GM23338 (cell line): ENCODE measurements at regions not wholly inside any gene's neighbourhood (a gene's known extent, or its start where the extent isn't known, plus 50 kb on each side); places are given as distances from the start of the nearest gene placed in this dataset.

Source experiments
- ATAC-seq: fragments of 200-7000 bp; cut with Tn5 transposase; 3 replicates; pipeline ENCODE4 v1.9.1; 2020
- DNase-seq: peaks from one replicate; pipeline ENCODE4 v3.0.0-alpha.2; 2015; ENCODE audit warnings: low spot score
- H2AFZ ChIP-seq: fragments of 200-600 bp; sonication (generic); 2 replicates; pipeline ENCODE4 v1.8.0; 2016; ENCODE audit warnings: antibody characterized with exemption, mild to moderate bottlenecking, moderate library complexity
- H3F3A ChIP-seq: fragments of 200-600 bp; sonication (generic); replicated peaks from 2 replicates; pipeline ENCODE4 v1.8.0; 2017; ENCODE audit warnings: antibody characterized with exemption, mixed run types, low read depth
- H3K27ac ChIP-seq: fragments of 200-600 bp; sonication (generic); 2 replicates; pipeline ENCODE4 v1.6.1; 2016; ENCODE audit warnings: low read depth
- H3K27me3 ChIP-seq: fragments of 200-600 bp; sonication (generic); 2 replicates; pipeline ENCODE4 v1.8.0; 2016; ENCODE audit warnings: mild to moderate bottlenecking, mixed run types, moderate library complexity; ENCODE audit not compliant: insufficient read depth
- H3K36me3 ChIP-seq: fragments of 200-600 bp; sonication (generic); 2 replicates; pipeline ENCODE4 v1.8.0; 2016; ENCODE audit warnings: mild to moderate bottlenecking; ENCODE audit not compliant: insufficient read depth
- H3K4me1 ChIP-seq: fragments of 200-600 bp; sonication (generic); 2 replicates; pipeline ENCODE4 v1.8.0; 2016; ENCODE audit warnings: mild to moderate bottlenecking, moderate library complexity; ENCODE audit not compliant: insufficient read depth
- H3K4me2 ChIP-seq: fragments of 200-600 bp; sonication (generic); 2 replicates; pipeline ENCODE4 v1.7.1; 2017; ENCODE audit warnings: mixed run types
- H3K4me3 ChIP-seq: fragments of 200-600 bp; sonication (generic); 2 replicates; pipeline ENCODE4 v1.6.1; 2016; ENCODE audit warnings: mixed run types
- H3K79me2 ChIP-seq: fragments of 200-600 bp; sonication (generic); replicated peaks from 2 replicates; pipeline ENCODE4 v1.8.0; 2017; ENCODE audit warnings: mild to moderate bottlenecking; ENCODE audit not compliant: insufficient read depth
- H3K9me2 ChIP-seq: fragments of 200-600 bp; sonication (generic); 2 replicates; pipeline ENCODE4 v1.8.0; 2017; ENCODE audit not compliant: insufficient read depth
- H4K20me1 ChIP-seq: fragments of 200-600 bp; sonication (generic); replicated peaks from 2 replicates; pipeline ENCODE4 v1.8.0; 2017; ENCODE audit warnings: mild to moderate bottlenecking; ENCODE audit not compliant: insufficient read depth
- H3K27ac Mint-ChIP-seq: 2 replicates; pipeline ENCODE4 v1.8.0; 2020; ENCODE audit warnings: inconsistent platforms, mild to moderate bottlenecking, moderate library complexity, mixed read lengths
- H3K27me3 Mint-ChIP-seq: 3 replicates; pipeline ENCODE4 v1.8.0; 2022; ENCODE audit warnings: low read depth, mild to moderate bottlenecking, moderate library complexity, mixed read lengths, inconsistent platforms; ENCODE audit not compliant: insufficient read depth, poor library complexity
- H3K36me3 Mint-ChIP-seq: 3 replicates; pipeline ENCODE4 v1.8.0; 2021; ENCODE audit warnings: low read depth, mild to moderate bottlenecking, inconsistent platforms, moderate library complexity, mixed read lengths
- H3K4me1 Mint-ChIP-seq: 3 replicates; pipeline ENCODE4 v1.8.0; 2020; ENCODE audit warnings: mild to moderate bottlenecking, inconsistent platforms, mixed read lengths
- H3K4me3 Mint-ChIP-seq: 3 replicates; pipeline ENCODE4 v1.8.0; 2021; ENCODE audit warnings: moderate library complexity, mild to moderate bottlenecking, inconsistent platforms, mixed read lengths
- H3K9me3 Mint-ChIP-seq: 3 replicates; pipeline ENCODE4 v1.8.0; 2020; ENCODE audit warnings: moderate library complexity, mild to moderate bottlenecking, inconsistent platforms, mixed read lengths
- JUNB ChIP-seq: IDR thresholded peaks from one replicate; pipeline ENCODE4 v1.6.1; 2016; ENCODE audit warnings: antibody characterized with exemption; ENCODE audit not compliant: unreplicated experiment
- NANOG ChIP-seq: IDR thresholded peaks from 2 replicates; pipeline ENCODE4 v1.6.1; 2016; ENCODE audit warnings: antibody characterized with exemption, borderline replicate concordance
- POLR2AphosphoS5 ChIP-seq: IDR thresholded peaks from 2 replicates; pipeline ENCODE4 v1.6.1; 2016; ENCODE audit warnings: antibody characterized with exemption, low read depth
- STAT1 ChIP-seq: IDR thresholded peaks from one replicate; pipeline ENCODE4 v1.6.1; 2016; ENCODE audit warnings: antibody characterized with exemption; ENCODE audit not compliant: unreplicated experiment
- ZNF114 ChIP-seq: fragments of 250-450 bp; sonication (Bioruptor Pico); IDR thresholded peaks from 2 replicates; pipeline ENCODE4 v1.5.0; 2020; ENCODE audit warnings: mild to moderate bottlenecking, moderate library complexity
- TF ChIP-seq, protein P1 (sequence below), 2 experiments: fragments of 200-600 bp in 1 of 2; sonication (generic) in 1 of 2; conservative IDR thresholded peaks; 2 replicates each; pipeline versions ENCODE4 v1.5.1 to v1.6.1; 2016 to 2017; ENCODE audit warnings: antibody characterized with exemption in 2 of 2, low read depth in 2 of 2, mild to moderate bottlenecking in 2 of 2, moderate library complexity in 1 of 2
- TF ChIP-seq, protein P2 (sequence below): fragments of 250-450 bp; sonication (Bioruptor Pico); IDR thresholded peaks from 2 replicates; pipeline ENCODE4 v1.5.0; 2020; ENCODE audit warnings: mild to moderate bottlenecking, moderate library complexity

DNA sequence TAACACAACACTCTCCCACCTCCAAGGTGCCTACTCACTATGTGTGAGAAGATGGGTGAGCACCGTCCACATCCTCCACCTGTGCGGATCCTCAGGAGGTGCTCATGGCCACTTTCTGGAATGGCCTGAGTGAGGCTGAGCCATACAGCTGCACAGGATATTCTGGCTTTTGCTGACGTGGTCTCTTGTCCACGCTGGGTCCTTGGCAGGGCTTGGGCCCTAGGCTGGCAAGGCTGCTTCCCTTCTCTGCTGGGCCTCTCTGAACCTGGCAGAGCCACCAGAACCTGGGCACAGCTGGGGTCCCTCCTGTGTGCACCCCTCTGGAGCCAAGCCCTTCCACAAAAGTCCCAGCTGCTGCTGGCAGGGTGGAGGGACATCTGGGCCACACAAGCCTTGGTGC is 56.4 kb upstream of the IER5L start:
- Mint-ChIP-seq H3K4me3 (no peak overlapping the region), H3K27me3 (peaks cover 7% of the 10 kb centered on the region), H3K9me3 (no peaks in the 10 kb centered on the region), H3K4me1 (peaks cover 9% of the 10 kb centered on the region), H3K36me3 (no peaks in the 10 kb centered on the region), H3K27ac (no peak overlapping the region)
- ATAC-seq (no peak), DNase-seq (no peak)
- H2AFZ ChIP-seq = no peak overlapping the region
- H3K79me2 ChIP-seq = no peaks in the 10 kb centered on the region
- TF ChIP-seq ZNF114 (CRISPR knock-in tag) (no peak), POLR2AphosphoS5 (no peak)
- TF ChIP-seq, protein P1, sequence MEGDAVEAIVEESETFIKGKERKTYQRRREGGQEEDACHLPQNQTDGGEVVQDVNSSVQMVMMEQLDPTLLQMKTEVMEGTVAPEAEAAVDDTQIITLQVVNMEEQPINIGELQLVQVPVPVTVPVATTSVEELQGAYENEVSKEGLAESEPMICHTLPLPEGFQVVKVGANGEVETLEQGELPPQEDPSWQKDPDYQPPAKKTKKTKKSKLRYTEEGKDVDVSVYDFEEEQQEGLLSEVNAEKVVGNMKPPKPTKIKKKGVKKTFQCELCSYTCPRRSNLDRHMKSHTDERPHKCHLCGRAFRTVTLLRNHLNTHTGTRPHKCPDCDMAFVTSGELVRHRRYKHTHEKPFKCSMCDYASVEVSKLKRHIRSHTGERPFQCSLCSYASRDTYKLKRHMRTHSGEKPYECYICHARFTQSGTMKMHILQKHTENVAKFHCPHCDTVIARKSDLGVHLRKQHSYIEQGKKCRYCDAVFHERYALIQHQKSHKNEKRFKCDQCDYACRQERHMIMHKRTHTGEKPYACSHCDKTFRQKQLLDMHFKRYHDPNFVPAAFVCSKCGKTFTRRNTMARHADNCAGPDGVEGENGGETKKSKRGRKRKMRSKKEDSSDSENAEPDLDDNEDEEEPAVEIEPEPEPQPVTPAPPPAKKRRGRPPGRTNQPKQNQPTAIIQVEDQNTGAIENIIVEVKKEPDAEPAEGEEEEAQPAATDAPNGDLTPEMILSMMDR (conservative IDR thresholded peaks at IDR 0.05; ENCODE audit: low read depth in 2 of 2) = no peak
- no peak overlapping the region for H3K27ac ChIP-seq
- H3K4me1 ChIP-seq = no peaks in the 10 kb centered on the region
- H3K9me2 ChIP-seq = peaks cover 2% of the 10 kb centered on the region; the same call in 1 of the 2 replicates
- no peak overlapping the region for H3K4me3 ChIP-seq
- H3K4me2 ChIP-seq = no peak overlapping the region
- no peaks in the 10 kb centered on the region for H4K20me1 ChIP-seq
- no peaks in the 10 kb centered on the region for H3K27me3 ChIP-seq
- H3K36me3 ChIP-seq = no peaks in the 10 kb centered on the region
- H3F3A ChIP-seq = 0 out of 2 replicates have a peak, but pooled peaks cover 2% of the 10 kb centered on the region

DNA sequence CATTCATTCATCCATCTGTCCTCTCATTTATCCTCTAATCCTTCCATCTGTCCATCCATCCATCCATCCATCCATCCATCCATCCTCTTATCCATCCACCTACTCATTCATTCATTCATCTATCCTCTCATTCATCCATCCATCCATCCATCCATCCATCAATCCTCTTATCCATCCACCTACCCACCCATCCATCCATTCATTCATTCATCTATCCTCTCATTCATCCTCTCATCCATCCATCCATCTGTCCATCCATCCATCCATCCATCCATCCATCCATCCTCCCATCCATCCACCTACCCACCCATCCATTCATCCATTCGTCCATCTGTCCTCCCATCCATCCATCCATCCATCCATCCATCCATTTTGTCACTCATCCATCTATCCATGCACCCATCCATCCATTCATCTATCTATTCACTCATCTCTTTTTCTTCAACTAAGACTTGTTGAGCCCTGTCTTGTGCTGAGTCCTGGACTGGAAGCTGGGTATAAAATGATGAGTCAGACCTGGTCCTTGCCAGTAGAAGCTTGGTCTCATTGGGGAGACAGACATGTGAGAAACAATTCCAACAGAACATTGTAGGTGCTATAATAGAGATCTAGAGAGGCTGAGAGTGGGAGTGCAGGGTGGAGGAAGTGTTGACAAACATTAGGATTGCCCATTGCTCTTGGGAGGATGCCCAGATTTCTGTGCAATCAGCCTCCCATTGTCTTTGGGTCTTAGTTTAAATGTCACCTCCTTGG is 55.0 kb upstream of the IER5L start:
- Mint-ChIP-seq H3K27me3 (peaks cover 7% of the 10 kb centered on the region), H3K36me3 (no peaks in the 10 kb centered on the region), H3K4me3 (no peak overlapping the region), H3K4me1 (peaks cover 11% of the 10 kb centered on the region), H3K27ac (no peak overlapping the region), H3K9me3 (no peaks in the 10 kb centered on the region)
- H3K4me1 ChIP-seq = no peaks in the 10 kb centered on the region
- H3K9me2 ChIP-seq = peaks cover 2% of the 10 kb centered on the region; the same call in 1 of the 2 replicates
- no peak overlapping the region for H3K4me3 ChIP-seq
- H3K4me2 ChIP-seq = no peak overlapping the region
- no peaks in the 10 kb centered on the region for H4K20me1 ChIP-seq
- no peaks in the 10 kb centered on the region for H3K27me3 ChIP-seq
- H3K36me3 ChIP-seq = no peaks in the 10 kb centered on the region
- H3K27ac ChIP-seq = no peak overlapping the region
- TF ChIP-seq NANOG (no peak), JUNB (no peak), STAT1 (no peak), ZNF114 (CRISPR knock-in tag) (no peak)
- TF ChIP-seq, protein P2, sequence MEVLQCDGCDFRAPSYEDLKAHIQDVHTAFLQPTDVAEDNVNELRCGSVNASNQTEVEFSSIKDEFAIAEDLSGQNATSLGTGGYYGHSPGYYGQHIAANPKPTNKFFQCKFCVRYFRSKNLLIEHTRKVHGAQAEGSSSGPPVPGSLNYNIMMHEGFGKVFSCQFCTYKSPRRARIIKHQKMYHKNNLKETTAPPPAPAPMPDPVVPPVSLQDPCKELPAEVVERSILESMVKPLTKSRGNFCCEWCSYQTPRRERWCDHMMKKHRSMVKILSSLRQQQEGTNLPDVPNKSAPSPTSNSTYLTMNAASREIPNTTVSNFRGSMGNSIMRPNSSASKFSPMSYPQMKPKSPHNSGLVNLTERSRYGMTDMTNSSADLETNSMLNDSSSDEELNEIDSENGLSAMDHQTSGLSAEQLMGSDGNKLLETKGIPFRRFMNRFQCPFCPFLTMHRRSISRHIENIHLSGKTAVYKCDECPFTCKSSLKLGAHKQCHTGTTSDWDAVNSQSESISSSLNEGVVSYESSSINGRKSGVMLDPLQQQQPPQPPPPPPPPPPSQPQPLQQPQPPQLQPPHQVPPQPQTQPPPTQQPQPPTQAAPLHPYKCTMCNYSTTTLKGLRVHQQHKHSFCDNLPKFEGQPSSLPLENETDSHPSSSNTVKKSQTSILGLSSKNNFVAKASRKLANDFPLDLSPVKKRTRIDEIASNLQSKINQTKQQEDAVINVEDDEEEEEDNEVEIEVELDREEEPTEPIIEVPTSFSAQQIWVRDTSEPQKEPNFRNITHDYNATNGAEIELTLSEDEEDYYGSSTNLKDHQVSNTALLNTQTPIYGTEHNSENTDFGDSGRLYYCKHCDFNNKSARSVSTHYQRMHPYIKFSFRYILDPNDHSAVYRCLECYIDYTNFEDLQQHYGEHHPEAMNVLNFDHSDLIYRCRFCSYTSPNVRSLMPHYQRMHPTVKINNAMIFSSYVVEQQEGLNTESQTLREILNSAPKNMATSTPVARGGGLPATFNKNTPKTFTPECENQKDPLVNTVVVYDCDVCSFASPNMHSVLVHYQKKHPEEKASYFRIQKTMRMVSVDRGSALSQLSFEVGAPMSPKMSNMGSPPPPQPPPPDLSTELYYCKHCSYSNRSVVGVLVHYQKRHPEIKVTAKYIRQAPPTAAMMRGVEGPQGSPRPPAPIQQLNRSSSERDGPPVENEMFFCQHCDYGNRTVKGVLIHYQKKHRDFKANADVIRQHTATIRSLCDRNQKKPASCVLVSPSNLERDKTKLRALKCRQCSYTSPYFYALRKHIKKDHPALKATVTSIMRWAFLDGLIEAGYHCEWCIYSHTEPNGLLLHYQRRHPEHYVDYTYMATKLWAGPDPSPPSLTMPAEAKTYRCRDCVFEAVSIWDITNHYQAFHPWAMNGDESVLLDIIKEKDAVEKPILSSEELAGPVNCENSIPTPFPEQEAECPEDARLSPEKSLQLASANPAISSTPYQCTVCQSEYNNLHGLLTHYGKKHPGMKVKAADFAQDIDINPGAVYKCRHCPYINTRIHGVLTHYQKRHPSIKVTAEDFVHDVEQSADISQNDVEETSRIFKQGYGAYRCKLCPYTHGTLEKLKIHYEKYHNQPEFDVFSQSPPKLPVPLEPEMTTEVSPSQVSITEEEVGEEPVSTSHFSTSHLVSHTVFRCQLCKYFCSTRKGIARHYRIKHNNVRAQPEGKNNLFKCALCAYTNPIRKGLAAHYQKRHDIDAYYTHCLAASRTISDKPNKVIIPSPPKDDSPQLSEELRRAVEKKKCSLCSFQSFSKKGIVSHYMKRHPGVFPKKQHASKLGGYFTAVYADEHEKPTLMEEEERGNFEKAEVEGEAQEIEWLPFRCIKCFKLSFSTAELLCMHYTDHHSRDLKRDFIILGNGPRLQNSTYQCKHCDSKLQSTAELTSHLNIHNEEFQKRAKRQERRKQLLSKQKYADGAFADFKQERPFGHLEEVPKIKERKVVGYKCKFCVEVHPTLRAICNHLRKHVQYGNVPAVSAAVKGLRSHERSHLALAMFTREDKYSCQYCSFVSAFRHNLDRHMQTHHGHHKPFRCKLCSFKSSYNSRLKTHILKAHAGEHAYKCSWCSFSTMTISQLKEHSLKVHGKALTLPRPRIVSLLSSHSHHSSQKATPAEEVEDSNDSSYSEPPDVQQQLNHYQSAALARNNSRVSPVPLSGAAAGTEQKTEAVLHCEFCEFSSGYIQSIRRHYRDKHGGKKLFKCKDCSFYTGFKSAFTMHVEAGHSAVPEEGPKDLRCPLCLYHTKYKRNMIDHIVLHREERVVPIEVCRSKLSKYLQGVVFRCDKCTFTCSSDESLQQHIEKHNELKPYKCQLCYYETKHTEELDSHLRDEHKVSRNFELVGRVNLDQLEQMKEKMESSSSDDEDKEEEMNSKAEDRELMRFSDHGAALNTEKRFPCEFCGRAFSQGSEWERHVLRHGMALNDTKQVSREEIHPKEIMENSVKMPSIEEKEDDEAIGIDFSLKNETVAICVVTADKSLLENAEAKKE (CRISPR knock-in tag) = no peak
- ATAC-seq (no peak), DNase-seq (no peak)
- 0 out of 2 replicates have a peak, but pooled peaks cover 2% of the 10 kb centered on the region for H3F3A ChIP-seq
- no peak overlapping the region for H2AFZ ChIP-seq
- H3K79me2 ChIP-seq = no peaks in the 10 kb centered on the region
